ENCODE measurements at regions not wholly inside any gene's neighbourhood (a gene's known extent, or its start where the extent isn't known, plus 50 kb on each side); places are given as distances from the start of the nearest gene placed in this dataset.
"Not testable (repeated sequence)": the region's sequence is repeated elsewhere in the genome, so short reads cannot be mapped to it uniquely, and the experiment has no call there.

DNA sequence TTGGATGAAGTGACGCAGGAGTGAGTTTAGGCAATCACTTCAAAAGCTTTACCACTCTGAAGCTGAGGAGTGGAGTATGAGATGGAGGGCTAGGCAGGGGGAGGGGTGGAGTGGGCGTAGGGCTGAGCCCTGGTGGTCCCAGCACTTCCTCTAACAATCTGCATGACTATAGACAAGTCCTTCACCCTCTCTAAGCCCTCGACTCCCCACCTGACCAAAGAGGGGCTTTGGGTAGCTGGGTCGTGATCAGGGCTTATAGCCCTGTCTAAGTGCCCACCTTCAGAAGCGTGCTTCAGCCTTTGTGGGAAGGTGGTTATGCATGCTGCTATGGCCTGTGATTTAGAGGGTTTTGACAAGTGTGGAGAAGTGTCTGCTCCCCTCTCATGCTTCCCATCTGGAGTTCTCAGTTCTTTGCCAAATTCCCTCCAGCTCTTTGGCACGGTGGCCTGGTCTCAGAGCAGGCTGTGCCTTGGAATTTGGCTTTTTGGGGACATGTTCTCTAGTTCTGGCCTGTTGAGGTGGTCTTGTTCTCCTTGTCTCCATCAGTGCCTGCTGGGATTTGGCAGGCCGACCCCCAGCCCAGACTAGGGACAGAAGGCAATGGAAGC is 53.0 kb downstream of the ACTBL2 start:
- DNase-seq (ENCODE audit: low read depth), result no peak

DNA sequence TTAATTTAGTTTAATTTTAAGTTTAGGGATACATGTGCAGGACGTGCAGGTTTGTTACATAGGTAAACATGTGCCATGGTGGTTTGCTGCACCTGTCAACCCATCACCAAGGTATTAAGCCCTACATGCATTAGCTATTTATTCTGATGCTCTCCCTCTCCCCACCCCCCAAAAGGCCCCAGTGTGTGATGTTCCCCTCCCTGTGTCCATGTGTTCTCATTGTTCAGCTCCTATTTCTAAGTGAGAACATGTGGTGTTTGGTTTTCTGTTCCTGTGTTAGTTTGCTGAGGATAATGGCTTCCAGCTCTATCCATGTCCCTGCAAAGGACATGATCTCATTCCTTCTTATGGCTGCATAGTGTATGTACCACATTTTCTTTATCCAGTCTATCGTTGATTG is 53.6 kb downstream of the ACTBL2 start:
- not testable (repeated sequence) for DNase-seq (ENCODE audit: low read depth)

GRCh38 chr5:57422993-57423392 is 59.6 kb downstream of the ACTBL2 start:
- DNase-seq (ENCODE audit: low read depth), result no peak

DNA sequence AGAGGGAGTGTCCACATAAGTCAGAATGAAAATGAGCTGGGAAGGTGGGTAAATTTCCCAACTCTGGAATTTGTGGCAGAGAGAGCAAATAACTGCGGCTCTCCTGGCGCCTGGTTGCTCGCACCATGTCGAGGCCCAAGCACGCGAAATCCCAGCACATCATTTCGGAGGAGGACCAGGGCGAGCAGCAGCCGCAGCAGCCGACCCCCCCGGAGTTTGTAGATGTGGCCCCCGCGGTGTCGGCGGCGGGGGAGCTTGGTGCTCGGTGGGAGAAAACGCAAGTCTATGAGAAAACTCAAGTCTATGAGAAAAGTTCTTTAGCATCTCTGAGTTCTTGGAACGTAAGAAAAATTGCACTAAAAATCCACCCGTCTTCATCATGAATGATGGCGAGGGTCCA is 60.3 kb downstream of the ACTBL2 start:
- no peak for DNase-seq (ENCODE audit: low read depth)

- DNase-seq (ENCODE audit: low read depth), result no peak
Observed at GRCh38 chr5:57420801-57421200, 61.8 kb downstream of the ACTBL2 start.

DNA sequence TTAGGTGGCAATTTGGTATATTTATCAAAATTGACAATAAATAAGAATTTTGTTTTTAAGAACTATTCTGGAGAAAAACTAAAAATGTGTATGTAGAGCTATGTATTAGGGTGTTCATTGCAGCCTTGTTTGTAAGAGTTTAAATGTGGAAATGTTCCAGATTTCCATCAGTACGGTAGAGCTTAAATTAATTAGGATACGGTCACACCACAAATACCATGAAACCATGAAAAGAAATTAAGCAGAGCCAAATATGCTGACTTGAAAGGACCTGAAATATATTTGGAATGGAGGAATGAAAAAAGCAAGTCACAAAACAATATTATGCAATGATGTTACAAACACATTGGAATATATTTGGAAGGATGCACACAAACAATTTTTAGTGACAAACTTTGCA is 64.6 kb downstream of the ACTBL2 start:
- DNase-seq (ENCODE audit: low read depth), result no peak

DNA sequence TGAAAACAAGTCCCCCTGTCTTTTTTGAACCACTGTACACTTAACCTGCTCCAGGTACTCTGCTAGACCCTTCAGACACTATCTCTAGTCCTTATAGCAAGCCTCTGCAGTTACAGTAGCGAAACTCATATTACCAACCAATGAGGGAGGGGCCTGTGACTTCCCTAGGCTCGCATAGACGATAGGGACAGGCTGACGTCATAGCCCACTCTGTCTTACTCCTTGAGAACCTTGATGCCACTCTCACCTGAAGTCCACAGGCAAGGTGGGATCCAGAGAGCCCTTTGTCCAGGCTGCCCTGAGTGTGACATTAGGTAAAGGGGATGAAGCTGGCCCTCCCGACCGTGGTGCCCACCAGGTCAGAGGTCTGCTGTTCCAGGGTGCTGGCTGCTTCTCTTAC is 65.3 kb downstream of the ACTBL2 start:
- DNase-seq (ENCODE audit: low read depth), result no peak

GRCh38 chr5:57416278-57416994 is 66.2 kb downstream of the ACTBL2 start:
- DNase-seq (ENCODE audit: low read depth), result no peak

DNA sequence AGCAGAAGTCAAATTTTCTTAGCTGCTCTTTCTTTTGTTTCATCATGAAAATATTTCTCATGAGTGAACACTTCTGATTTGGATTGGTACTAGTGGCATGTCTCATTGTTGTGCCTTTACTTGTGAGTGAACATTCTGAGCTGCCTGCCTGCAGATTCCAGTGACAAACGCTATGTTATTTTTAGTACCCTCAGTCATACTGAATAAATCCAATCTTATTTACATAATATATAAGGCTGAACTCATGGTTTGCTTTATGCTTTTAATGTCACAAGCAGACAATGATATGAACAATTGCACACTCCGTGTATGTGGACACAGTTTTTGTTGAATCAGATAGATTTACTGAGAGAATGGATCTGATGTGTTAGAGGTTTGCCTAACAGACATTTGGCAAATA is 67.8 kb downstream of the ACTBL2 start:
- no peak for DNase-seq (ENCODE audit: low read depth)

GRCh38 chr5:57414191-57414590 is 68.4 kb downstream of the ACTBL2 start:
- DNase-seq (ENCODE audit: low read depth), result no peak

- no peak for DNase-seq (ENCODE audit: low read depth)
Observed at GRCh38 chr5:57413145-57413544, 69.5 kb downstream of the ACTBL2 start.

DNA sequence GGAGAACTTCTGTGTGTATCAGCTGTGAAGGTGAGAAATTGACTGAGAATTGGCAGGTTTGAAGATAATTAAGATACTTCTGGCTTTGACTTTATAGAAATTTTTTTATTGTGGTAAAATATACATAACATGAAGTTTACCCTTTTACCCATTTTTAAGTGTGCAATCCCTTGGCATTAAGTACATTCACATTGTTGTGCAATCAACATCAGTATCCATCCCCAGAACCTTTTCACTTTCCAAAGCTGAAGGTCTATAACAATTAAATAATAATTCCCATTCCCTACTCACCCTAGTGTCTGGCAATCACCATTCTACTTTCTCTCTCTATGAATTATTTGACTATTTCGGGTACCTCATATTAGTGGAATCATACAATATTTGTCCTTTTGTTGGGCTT is 69.9 kb downstream of the ACTBL2 start:
- DNase-seq (ENCODE audit: low read depth), result no peak

DNA sequence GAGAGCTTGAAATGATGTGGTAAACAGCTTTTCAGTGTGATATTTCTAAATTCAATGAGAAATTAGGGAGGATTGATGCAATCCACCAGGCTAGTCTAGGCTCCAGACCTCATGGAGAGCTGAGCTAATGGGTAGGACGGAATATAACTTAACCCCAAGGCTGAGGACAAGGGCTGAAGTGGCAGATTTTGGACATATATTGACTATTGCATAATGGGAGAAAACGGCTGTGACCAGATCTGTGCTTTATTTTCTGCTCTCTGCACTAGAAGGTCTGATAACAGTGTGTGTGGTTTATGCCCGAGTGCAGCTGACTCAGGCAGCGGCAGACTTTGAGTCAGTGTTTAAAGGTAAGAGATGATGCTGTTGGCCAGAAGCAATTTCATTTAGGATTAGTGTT is 70.6 kb downstream of the ACTBL2 start:
- peak; percentile 66 for DNase-seq (ENCODE audit: low read depth)

DNA sequence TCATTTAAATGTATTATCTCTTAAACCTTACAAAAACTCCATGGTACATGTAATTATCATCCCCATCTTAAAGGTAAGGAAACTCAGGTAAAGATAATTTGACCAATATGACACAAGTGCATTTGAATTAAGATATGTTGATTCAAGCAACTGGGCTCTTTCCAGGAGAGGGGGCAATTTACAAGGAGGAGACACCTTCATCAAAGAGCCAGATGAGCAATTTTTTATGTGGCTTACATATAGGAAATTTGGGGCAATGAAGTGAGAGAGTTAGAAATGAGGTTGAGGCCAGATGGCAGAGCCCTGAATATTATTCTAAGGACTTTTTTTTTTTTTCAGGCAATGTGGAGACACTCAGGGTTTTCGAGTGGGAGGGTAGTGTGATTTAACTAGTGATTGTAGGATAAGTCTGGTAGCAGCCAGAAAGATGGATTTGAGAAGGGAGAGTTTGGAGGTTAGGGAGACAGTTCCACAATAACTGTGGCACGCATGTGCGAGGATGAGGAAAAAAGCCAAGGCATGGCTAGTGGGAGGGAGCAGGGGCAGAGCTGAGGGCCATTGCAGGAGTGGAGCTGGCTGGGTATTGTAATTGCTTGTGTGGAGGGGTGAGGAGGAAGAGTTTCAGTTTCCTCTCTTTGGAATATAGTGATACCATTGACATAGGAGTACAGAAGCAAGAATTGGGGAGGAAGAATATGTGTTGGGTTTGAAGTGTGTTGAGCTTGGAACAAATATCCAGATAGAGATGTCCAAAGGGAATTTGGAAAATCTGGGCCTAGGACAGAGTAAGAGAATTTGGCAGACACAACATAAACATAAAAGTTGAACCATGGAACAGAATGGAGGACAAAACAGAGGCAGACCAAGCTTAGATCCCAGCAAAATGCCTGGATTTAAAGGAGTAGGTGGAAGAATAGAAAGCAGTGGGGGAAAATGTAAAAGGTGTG is 72.0 kb downstream of the ACTBL2 start:
- peak; percentile 37 for DNase-seq (ENCODE audit: low read depth)

- DNase-seq (ENCODE audit: low read depth), result no peak
Observed at GRCh38 chr5:57408714-57409113, 73.9 kb downstream of the ACTBL2 start.

- DNase-seq (ENCODE audit: low read depth), result no peak
Observed at GRCh38 chr5:57408285-57408684, 74.3 kb downstream of the ACTBL2 start.

DNA sequence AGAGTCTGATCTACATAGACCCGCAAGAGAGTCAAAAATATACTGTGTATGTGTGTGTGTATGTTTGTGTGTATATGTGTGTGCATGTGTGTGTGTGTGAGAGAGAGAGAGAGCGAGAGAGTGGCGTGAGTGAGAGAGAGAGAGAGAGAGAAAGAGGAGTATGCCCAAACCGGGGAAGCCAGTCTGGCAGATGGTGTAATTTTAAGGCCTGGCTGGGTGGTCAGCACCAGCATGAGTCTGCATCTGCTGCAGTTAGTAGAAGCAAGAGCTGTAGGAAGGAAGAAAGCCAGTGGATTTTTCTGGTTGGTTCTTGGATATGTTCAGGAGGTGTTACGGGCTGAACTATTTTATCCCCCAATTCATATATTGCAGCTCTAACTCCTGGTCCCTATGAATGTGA is 75.2 kb downstream of the ACTBL2 start:
- DNase-seq (ENCODE audit: low read depth), result no peak

GRCh38 chr5:57406641-57407040 is 76.0 kb downstream of the ACTBL2 start:
- DNase-seq (ENCODE audit: low read depth), result no peak

DNA sequence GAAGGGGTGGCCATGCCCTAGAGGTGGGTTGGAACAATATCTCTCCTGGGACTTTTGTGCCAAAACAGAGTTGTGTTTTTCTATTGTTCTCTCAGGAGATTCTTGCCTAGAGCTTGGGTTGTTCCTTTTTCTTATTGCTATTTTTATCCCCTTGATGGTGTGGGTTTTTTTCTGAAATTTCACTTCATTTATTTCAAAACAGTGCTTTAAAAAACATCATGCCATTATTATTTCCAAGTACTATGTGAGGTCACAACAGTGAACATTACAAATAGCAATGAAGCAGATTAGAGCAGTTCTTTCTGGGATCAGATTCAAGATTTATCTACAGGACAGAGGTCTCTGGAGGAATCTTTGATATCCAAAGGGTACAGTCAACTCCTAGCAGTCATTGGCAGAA is 76.6 kb downstream of the ACTBL2 start:
- no peak for DNase-seq (ENCODE audit: low read depth)

DNA sequence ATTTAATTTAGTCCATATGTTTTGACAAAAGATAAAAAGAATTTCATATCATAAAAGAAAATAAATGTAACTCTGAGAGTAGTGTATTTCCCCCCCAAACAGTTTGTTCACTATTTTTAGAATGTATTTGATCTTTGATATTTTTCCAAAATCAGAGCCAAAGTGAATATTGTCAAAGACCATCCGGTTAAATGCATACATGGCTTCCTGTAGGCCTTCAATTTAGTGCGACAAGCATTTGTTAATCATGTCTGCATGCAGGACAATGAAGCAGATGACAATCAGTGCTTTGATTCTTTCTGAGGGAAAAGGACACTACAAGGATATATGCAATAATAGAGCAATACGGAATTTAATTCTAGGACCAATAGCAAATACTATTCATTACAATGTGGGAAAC is 79.8 kb downstream of the ACTBL2 start:
- no peak for DNase-seq (ENCODE audit: low read depth)

DNA sequence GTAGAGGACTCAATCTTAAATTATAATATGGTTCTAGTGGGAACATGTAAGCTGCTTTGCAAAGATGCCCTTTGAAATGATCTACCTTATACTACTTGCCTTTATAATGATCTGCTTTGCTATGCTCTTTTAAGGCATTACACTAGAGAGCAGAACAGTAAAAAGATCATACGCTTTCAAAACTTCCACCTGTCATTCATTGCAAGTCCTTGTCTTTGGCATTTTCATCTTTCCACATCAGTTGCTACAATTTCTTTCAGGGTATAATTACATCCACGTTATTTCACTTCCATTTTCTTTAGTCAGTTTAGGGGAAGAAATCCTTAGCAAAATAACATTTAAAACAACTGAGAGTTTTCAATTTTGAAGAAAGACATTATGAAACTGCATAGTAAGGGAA is 80.3 kb downstream of the ACTBL2 start:
- DNase-seq (ENCODE audit: low read depth), result no peak

DNA sequence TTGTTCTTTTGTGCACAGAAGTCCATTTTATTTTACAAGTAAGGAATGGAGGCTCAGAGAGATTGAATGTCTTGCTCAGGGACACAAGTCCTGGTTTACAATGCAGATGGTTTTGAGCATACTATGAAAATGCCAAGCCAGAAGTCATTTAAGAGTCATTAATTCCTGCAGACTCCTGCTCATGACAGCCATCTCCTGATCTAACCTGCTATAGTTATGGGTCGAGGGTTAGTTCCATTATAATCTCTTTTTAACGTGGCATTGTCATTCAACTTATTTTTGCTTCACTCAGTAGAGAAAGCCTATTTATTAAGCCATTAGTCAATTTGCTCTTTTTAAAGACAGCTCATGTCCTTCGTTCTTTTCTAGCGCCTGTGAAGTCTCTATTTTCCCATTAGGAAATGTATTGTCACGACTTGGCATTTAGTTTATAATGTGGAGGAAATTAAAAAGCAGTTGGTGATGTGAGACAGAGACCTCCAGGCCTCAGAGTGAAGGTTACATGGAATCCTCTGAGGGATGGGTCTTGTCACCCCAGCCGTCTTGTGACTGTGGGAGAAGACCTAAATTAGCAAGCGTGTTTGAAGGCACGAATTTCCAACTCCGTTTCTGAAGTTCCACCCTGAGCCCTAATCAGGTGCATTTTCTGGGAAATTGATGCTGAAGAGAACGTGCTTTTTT is 84.1 kb downstream of the ACTBL2 start:
- no peak for DNase-seq (ENCODE audit: low read depth)

All from M059J (cell line).